Psoas muscle (tissue), 7 donors: ENCODE measurements at regions not wholly inside any gene's neighbourhood (a gene's known extent, or its start where the extent isn't known, plus 50 kb on each side); places are given as distances from the start of the nearest gene placed in this dataset.

Experiments used
- ATAC-seq, 4 donors: fragments of 200-7000 bp; cut with Tn5 transposase; one replicate each; pipeline ENCODE4 v1.9.1; 2020; ENCODE audit warnings: moderate library complexity in 3 of 4, mild to moderate bottlenecking in 2 of 4
- DNase-seq, 2 donors: peaks; one replicate each; pipeline ENCODE4 v3.0.0-alpha.2; 2020
- H3K27ac ChIP-seq: fragments of 200-600 bp; one replicate; pipeline ENCODE4 v1.8.0; 2022
- H3K27me3 ChIP-seq, 3 donors: fragments of 200-600 bp in 1 of 3; one replicate each; pipeline versions ENCODE4 v1.6.1 to v1.8.0; 2013 to 2022; ENCODE audit warnings: low read length in 2 of 3, mild to moderate bottlenecking in 2 of 3, moderate library complexity in 1 of 3; ENCODE audit not compliant: insufficient read depth in 3 of 3
- H3K36me3 ChIP-seq, 2 donors: fragments of 200-600 bp in 1 of 2; one replicate each; pipeline versions ENCODE4 v1.6.1 to v1.8.0; 2013 to 2022; ENCODE audit warnings: low read depth in 1 of 2, mild to moderate bottlenecking in 1 of 2, moderate library complexity in 1 of 2; ENCODE audit not compliant: insufficient read depth in 1 of 2
- H3K4me1 ChIP-seq: fragments of 200-600 bp; one replicate; pipeline ENCODE4 v1.8.0; 2022
- H3K4me3 ChIP-seq: fragments of 200-600 bp; one replicate; pipeline ENCODE4 v1.8.0; 2022; ENCODE audit warnings: mild to moderate bottlenecking
- H3K9me3 ChIP-seq: fragments of 200-600 bp; one replicate; pipeline ENCODE4 v1.8.0; 2022
- CTCF ChIP-seq: fragments of 200-600 bp; IDR thresholded peaks from one replicate; pipeline ENCODE4 v1.8.0; 2022; ENCODE audit warnings: antibody characterized with exemption
- WGBS, 3 donors: extraction: QIAGEN DNeasy Blood & Tissue Kit; methylation state at CpG; one replicate each; pipeline versions ENCODE4 v1.1.6 to v1.1.7; 2013; 5-methylcytosine and 5-hydroxymethylcytosine counted together
- intact Hi-C, 2 donors: fragments of 100-400 bp; cut with DNase I; formaldehyde crosslinking; loops; one replicate each; pipeline versions ENCODE4 v1.11.0 to v1.14.2; 2022
- donor health status: healthy with polysubstance abuse.
- donor health status: DM: no; HTN: no; CAD: no; lungs with moderate emphysema.
- donor health status: Bipolar disorder and iron deficiency.
- donor health status: healthy.
- donor health status: DM: yes; HTN: yes; CAD: no.
- donor health status: DM: no; HTN: no; CAD: no.
- donor health status: DM: yes; HTN: yes; CAD: no.

GRCh38 chr2:82675186-82675585, 1783.9 kb downstream of the SUCLG1 start:
- H3K27ac ChIP-seq, result no peak overlapping the region
- no peak overlapping the region for H3K4me3 ChIP-seq
- DNase-seq, result no peak
- WGBS, 3 donors, result 67 to 76% (median 73%) methylated on average over 2 of the region's 2 CpGs
- ATAC-seq, result no peak
- H3K36me3 ChIP-seq, result no peaks in the 10 kb centered on the region
- H3K9me3 ChIP-seq, result no peaks in the 10 kb centered on the region
- no peaks in the 10 kb centered on the region for H3K27me3 ChIP-seq
- no peaks in the 10 kb centered on the region for H3K4me1 ChIP-seq
- no peak for TF ChIP-seq CTCF
- intact Hi-C loops, result no loop called here

GRCh38 chr2:82674652-82675051, 1784.4 kb downstream of the SUCLG1 start:
- intact Hi-C loops, result no loop called here
- 73 to 81% (median 80%) methylated on average over 3 of the region's 3 CpGs for WGBS, 3 donors
- no peaks in the 10 kb centered on the region for H3K36me3 ChIP-seq
- H3K9me3 ChIP-seq, result no peaks in the 10 kb centered on the region
- no peaks in the 10 kb centered on the region for H3K4me1 ChIP-seq
- H3K27ac ChIP-seq, result no peak overlapping the region
- TF ChIP-seq CTCF, result no peak
- ATAC-seq (no peak), DNase-seq (no peak)
- no peak overlapping the region for H3K4me3 ChIP-seq
- no peaks in the 10 kb centered on the region for H3K27me3 ChIP-seq

DNA sequence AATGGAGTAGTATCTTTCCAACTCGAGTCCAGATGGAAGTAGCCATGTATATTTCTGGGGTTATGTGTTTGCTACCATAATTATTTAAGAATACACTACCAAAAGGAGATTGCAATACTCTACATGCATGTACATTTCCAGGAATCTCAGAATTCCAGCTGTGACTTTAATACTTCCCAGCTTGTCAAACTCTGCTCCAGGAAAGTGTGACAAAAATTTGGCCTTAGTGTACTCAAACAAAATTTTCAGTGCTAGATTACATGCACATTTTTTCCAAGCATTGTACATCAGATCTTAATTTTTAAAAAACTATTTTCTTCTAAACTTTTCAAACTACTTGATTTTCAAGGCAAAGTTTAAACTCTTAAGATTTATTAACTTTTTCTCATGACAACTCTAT, 1791.6 kb downstream of the SUCLG1 start:
- 49 to 56% (median 56%) methylated on average over 1 of the region's 1 CpG for WGBS, 3 donors

GRCh38 chr2:82665691-82666090, 1793.4 kb downstream of the SUCLG1 start:
- no peak overlapping the region for H3K27ac ChIP-seq
- H3K36me3 ChIP-seq, result no peaks in the 10 kb centered on the region
- DNase-seq, result no peak
- no peaks in the 10 kb centered on the region for H3K4me1 ChIP-seq
- no peaks in the 10 kb centered on the region for H3K9me3 ChIP-seq
- H3K27me3 ChIP-seq, result no peaks in the 10 kb centered on the region
- ATAC-seq, result no peak
- intact Hi-C loops, result loop anchor here in 1 of 2 donors (1.0 kb wide), 1 partner anchor 16 kb away; no protein-coding TSS in a partner anchor
- H3K4me3 ChIP-seq, result no peak overlapping the region
- TF ChIP-seq CTCF, result no peak
- 65 to 75% (median 73%) methylated on average over 3 of the region's 3 CpGs for WGBS, 3 donors

More for the DNA sequence above, 1791.6 kb downstream of the SUCLG1 start:
- Histone ChIP-seq H3K36me3 (no peaks in the 10 kb centered on the region), H3K9me3 (no peaks in the 10 kb centered on the region), H3K27me3 (no peaks in the 10 kb centered on the region), H3K27ac (no peak overlapping the region), H3K4me3 (no peak overlapping the region), H3K4me1 (no peaks in the 10 kb centered on the region)
- intact Hi-C loops, result no loop called here
- ATAC-seq (no peak), DNase-seq (no peak)
- TF ChIP-seq CTCF, result no peak

DNA sequence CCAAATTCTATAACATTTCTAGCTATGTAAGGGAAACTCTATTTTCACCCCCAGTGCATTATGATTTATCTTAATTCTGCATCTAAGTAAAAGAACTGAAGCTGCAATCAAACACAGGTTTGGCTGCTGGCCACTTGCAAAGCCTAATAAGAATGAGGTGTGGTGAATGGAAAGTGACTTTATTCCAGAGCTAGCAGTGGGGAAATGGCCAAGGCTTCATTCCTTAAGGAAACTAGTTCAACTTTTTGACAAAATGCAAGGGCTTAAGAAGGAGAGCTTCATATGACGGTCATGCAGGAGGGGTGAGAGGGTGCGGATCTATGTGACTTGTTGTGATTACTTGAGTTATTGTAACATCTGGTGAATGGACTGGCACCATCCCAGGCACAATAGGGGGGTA, 1802.0 kb downstream of the SUCLG1 start:
- Histone ChIP-seq H3K4me1 (no peaks in the 10 kb centered on the region), H3K36me3 (no peaks in the 10 kb centered on the region), H3K9me3 (no peaks in the 10 kb centered on the region), H3K27me3 (no peaks in the 10 kb centered on the region), H3K4me3 (no peak overlapping the region), H3K27ac (no peak overlapping the region)
- no peak for ATAC-seq
- TF ChIP-seq CTCF, result no peak
- no peak for DNase-seq
- intact Hi-C loops, result no loop called here
- WGBS, 3 donors, result 63 to 87% (median 69%) methylated on average over 2 of the region's 2 CpGs
